ENCODE measurements at regions not wholly inside any gene's neighbourhood (a gene's known extent, or its start where the extent isn't known, plus 50 kb on each side); places are given as distances from the start of the nearest gene placed in this dataset.

- Histone ChIP-seq H3K4me1 (ENCODE audit: insufficient read depth) (no peaks in the 10 kb centered on the region), H3K36me3 (replicated peaks; ENCODE audit: insufficient read depth, low read depth) (no peaks in the 10 kb centered on the region), H4K20me1 (ENCODE audit: insufficient read depth, poor library complexity, severe bottlenecking) (no peaks in the 10 kb centered on the region), H3K4me3 (no peak overlapping the region), H3K27ac (no peak overlapping the region), H3K79me2 (no peaks in the 10 kb centered on the region), H2AFZ (no peak overlapping the region), H3K9me2 (replicated peaks; ENCODE audit: insufficient read depth) (no peaks in the 10 kb centered on the region), H3K27me3 (no peaks in the 10 kb centered on the region), H3K4me2 (no peak overlapping the region), H3K9me3 (ENCODE audit: low read depth) (no peaks in the 10 kb centered on the region)
- TF ChIP-seq EZH2 (IDR thresholded peaks at IDR 0.05; ENCODE audit: borderline replicate concordance) (no peak), CTCF (IDR thresholded peaks at IDR 0.05; ENCODE audit: poor library complexity) (no peak), EZH2phosphoT487 (IDR thresholded peaks at IDR 0.05; ENCODE audit: low read depth, severe bottlenecking, unreplicated experiment) (no peak)
- no peak for DNase-seq (ENCODE audit: low spot score)
- WGBS (ENCODE audit: low lambda C conversion rate, missing lambda C conversion rate): 78% methylated on average over 5 of the region's 5 CpGs
Observed at GRCh38 chr12:11951209-11951608, 119.5 kb upstream of the BCL2L14 start.

GRCh38 chr12:11953523-11953922 lies 117.2 kb upstream of the BCL2L14 start:
- Histone ChIP-seq H2AFZ (no peak overlapping the region), H4K20me1 (ENCODE audit: insufficient read depth, poor library complexity, severe bottlenecking) (no peaks in the 10 kb centered on the region), H3K36me3 (replicated peaks; ENCODE audit: insufficient read depth, low read depth) (no peaks in the 10 kb centered on the region), H3K9me2 (replicated peaks; ENCODE audit: insufficient read depth) (no peaks in the 10 kb centered on the region), H3K4me2 (no peak overlapping the region), H3K79me2 (no peaks in the 10 kb centered on the region), H3K27me3 (no peaks in the 10 kb centered on the region), H3K4me3 (no peak overlapping the region), H3K9me3 (ENCODE audit: low read depth) (no peaks in the 10 kb centered on the region), H3K27ac (no peak overlapping the region), H3K4me1 (ENCODE audit: insufficient read depth) (no peaks in the 10 kb centered on the region)
- no peak for DNase-seq (ENCODE audit: low spot score)
- 62% methylated on average over 7 of the region's 7 CpGs for WGBS (ENCODE audit: low lambda C conversion rate, missing lambda C conversion rate)
- TF ChIP-seq EZH2phosphoT487 (IDR thresholded peaks at IDR 0.05; ENCODE audit: low read depth, severe bottlenecking, unreplicated experiment) (no peak), EZH2 (IDR thresholded peaks at IDR 0.05; ENCODE audit: borderline replicate concordance) (no peak), CTCF (IDR thresholded peaks at IDR 0.05; ENCODE audit: poor library complexity) (no peak)

GRCh38 chr12:11954181-11954580 lies 116.6 kb upstream of the BCL2L14 start:
- Histone ChIP-seq H3K9me2 (replicated peaks; ENCODE audit: insufficient read depth) (no peaks in the 10 kb centered on the region), H3K27ac (no peak overlapping the region), H4K20me1 (ENCODE audit: insufficient read depth, poor library complexity, severe bottlenecking) (no peaks in the 10 kb centered on the region), H3K79me2 (no peaks in the 10 kb centered on the region), H2AFZ (no peak overlapping the region), H3K9me3 (ENCODE audit: low read depth) (no peaks in the 10 kb centered on the region), H3K27me3 (no peaks in the 10 kb centered on the region), H3K4me1 (ENCODE audit: insufficient read depth) (no peaks in the 10 kb centered on the region), H3K36me3 (replicated peaks; ENCODE audit: insufficient read depth, low read depth) (no peaks in the 10 kb centered on the region), H3K4me3 (no peak overlapping the region), H3K4me2 (no peak overlapping the region)
- WGBS (ENCODE audit: low lambda C conversion rate, missing lambda C conversion rate): 68% methylated on average over 2 of the region's 2 CpGs
- DNase-seq (ENCODE audit: low spot score): no peak
- no peak for TF ChIP-seq CTCF (IDR thresholded peaks at IDR 0.05; ENCODE audit: poor library complexity)
- no peak for TF ChIP-seq EZH2phosphoT487 (IDR thresholded peaks at IDR 0.05; ENCODE audit: low read depth, severe bottlenecking, unreplicated experiment)
- TF ChIP-seq EZH2 (IDR thresholded peaks at IDR 0.05; ENCODE audit: borderline replicate concordance): no peak
